Right hindlimb (tissue), 1 donor: ENCODE measurements at regions not wholly inside any gene's neighbourhood (a gene's known extent, or its start where the extent isn't known, plus 50 kb on each side); places are given as distances from the start of the nearest gene placed in this dataset.
"Not testable (repeated sequence)": the region's sequence is repeated elsewhere in the genome, so short reads cannot be mapped to it uniquely, and the experiment has no call there.

Experiments used
- DNase-seq: peaks from one replicate; pipeline ENCODE4 v3.0.0-alpha.2; 2018

DNA sequence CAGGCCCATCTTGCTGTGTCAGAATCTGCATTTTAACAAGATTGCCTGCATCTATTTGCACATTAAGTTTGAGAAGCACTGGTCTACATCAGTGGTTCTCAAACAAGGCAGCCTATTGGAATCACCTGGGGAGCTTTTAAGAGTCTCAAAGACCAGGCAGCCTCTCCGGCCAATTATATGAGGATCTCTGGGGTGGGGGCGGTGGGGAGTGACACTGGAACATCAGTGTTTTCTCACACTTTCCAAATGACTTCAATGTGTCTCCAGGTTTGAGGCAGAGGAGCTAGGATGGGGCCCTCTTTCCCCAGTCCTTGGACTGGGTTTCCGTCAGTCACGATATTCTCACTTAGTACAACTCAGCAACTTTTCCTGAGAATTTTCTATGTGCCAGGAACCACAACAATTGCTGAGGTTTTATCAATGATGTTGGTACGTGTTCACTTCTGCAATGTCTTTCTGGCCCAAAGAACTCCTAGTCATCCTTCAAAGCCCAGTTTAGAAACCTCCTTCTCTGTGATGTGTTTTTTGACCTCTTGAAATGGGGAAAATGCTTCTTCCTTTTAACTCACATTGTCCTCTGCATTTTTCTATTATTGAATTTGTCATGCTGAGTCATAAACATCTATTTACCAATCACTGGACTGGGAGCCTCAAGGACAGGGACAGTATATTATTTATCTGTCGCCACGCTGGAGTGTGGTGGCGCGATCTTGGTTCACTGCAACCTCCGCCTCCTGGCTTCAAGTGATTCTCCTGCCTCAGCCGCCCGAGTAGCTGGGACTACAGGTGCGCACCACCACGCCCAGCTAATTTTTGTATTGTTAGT lies 130.9 kb downstream of the MYCN start:
- DNase-seq, result no peak

DNA sequence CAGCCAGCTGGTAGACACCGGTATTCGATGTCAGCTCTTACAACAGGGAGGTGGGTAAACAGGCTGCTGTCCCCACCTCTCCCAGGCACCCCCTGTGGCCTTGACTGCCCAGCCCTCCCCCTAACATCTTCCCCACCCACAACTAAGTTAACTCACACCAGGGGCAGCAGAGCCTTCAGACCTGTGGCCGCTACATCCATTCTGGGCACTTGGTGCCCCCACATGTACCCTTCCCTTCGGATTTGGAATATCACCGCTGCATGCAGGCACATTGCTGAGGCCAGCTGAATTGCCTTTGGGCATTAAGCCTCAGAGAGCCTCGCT lies 130.3 kb downstream of the MYCN start:
- DNase-seq, result no peak

DNA sequence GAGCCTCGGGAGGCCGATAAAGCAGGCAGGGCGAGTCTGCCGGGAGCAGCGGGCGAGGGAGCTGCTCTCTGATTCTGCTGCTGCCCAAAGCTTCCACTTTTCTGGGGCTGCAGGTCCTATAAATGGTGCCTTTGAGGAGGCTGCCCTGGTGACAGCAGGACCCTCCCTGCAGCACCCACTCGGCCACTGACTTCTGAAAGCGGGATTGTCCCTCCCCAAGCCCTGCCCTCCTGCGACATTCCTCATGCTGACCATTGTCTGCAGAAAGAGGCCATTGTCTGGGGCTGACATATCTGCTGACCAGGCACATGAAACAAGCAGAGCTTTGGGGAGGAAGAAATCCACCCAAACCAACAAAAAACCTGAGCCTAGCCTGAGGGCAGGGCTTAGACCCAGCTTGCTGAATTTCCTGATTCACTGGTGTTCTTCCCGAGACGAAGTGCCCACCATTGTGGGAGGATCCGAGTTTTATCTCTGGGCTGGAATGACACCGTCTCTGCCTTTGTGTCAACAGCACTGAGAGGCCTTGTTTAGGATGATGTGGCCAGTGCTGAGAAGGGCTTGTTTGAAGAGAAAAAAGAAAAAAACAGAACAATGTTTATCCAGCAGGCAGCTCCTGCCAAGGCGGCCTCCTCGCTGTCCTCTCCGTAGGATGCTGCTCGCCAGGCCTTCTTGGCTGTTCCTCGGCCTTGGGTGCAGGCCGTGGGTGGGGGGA lies 129.7 kb downstream of the MYCN start:
- no peak for DNase-seq

DNA sequence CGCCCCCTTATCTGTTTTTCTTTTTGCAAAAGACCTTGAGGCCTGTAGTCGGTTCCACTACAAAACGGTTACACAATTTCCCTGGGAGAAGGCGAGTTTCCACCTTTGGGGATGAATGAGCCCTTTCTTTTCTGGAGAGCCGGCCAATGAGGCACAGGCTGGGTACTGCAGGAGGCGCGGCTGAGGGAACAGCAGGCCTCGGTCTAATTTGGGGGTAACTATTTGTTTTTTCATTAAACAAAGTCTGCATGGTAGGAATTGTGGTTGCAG lies 129.2 kb downstream of the MYCN start:
- DNase-seq, result no peak

DNA sequence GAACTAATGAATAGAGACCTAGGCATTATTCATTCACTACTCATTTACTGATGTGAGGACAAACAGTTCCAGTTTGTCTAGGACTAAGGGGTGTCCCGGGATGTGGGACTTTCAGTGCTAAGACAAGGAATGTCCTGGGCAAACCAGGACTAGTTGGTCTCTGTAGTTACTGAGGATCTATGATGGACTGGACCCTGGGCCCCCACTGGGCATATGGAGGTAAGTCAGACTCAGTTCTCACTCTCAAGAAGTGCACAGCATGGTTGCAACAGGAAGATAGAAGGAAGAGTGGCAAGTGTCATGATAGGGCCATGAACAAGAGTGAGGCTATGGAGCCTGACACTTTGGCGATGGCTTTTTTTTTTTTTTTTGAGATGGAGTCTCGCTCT lies 128.2 kb downstream of the MYCN start:
- no peak for DNase-seq

DNA sequence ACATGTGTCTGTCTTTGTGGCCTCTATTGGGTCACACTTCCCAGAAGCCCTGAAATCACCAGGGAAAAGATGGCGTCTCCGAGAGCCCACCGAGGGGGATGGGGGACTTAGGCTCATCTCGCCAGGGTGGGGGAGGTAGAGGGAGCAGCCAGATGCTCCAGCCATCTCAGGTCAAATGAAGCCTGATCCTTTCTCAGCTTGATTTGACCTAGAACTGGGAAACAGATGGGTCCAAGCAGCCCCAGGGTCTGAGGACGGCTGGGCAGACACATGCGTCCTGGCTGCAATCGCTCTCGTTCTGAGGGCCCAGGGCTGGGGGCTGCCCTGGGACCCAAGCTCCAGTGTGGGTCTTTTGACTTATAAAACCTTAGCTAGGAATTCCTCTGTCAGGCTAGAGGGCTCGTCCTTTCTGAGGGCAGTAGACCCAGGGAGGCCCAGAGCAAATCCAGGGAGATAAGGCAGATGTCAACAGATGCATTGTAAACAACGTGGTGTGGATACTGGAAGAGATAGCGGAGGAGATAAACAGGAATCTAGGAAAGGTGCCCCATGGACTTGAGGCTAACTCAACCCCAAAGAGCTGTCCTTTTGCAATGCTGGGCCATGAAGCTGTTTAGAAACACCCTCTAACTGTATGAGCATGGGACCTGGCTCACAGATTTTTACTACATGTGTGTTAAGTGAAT lies 127.7 kb downstream of the MYCN start:
- no peak for DNase-seq

DNA sequence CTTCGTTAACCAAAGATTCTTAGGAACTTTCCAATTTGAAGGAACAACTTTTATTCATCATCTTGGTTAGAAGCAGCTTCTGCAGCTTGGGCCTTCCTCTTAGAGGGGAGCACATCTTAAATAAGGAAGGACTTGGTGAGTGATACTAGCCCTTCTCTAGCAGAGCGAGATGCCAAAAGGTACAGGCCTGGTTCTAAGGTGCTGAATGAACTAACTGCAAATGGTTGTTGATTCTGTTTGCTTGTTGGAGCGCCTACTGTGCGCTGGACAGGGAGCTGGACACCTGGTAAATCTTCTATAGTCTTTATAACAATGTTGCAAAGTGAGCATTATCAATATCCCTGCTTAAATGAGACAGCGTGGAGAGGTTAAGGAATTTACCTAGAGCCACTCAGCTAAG lies 127.1 kb downstream of the MYCN start:
- DNase-seq, result no peak

DNA sequence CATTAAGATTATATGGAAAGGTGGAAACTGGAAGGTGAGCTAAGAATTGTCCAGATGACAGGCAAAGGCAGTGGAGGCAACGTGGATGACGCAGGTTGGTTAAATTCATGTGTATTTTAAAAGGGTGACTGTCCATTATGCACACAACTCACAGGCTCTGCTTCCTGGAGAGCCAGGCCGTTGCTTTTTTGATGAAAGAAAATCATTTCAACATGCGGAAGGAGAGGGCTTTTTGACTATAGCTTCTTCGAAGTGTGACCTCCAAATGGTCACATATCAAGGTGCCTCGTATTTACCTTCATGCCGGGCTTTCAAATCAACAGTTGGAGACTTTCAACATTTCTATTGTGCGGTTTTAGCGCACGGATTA lies 126.7 kb downstream of the MYCN start:
- DNase-seq, result no peak

DNA sequence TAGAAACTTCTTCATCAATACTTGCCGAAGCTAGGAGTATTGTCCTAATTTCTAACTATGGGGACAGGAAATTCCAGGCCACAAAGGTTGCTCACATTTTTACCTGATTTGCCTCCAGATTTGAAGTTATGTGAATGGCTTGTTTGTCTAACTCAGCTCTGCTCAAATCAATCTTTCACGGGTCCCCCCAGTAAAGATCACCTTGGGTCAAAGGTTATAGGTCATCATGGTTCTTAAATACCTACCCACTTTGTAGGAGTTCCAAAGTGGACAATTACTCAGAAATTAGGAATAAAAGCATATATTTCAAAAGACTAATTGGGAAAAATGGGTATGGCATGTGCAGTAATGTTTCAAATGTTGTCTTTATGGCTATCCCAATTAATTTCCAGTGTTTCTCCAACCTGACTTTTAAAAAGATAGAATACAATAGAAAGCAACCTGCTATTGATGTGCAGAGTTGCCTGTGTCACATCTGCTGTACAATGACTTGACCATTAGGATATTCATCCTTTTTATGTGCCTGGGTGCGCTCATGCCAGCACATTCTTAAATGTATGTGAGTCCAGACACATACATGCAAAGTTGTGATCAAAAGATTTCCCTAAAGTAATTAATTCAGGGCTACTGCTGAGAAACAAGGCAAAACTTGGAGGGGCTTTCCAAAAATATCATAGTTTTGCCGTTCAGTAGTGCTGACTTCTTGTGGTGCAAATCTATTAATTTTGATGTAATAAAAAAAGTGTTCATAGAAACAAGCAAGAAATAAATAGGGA lies 126.1 kb downstream of the MYCN start:
- DNase-seq, result no peak

DNA sequence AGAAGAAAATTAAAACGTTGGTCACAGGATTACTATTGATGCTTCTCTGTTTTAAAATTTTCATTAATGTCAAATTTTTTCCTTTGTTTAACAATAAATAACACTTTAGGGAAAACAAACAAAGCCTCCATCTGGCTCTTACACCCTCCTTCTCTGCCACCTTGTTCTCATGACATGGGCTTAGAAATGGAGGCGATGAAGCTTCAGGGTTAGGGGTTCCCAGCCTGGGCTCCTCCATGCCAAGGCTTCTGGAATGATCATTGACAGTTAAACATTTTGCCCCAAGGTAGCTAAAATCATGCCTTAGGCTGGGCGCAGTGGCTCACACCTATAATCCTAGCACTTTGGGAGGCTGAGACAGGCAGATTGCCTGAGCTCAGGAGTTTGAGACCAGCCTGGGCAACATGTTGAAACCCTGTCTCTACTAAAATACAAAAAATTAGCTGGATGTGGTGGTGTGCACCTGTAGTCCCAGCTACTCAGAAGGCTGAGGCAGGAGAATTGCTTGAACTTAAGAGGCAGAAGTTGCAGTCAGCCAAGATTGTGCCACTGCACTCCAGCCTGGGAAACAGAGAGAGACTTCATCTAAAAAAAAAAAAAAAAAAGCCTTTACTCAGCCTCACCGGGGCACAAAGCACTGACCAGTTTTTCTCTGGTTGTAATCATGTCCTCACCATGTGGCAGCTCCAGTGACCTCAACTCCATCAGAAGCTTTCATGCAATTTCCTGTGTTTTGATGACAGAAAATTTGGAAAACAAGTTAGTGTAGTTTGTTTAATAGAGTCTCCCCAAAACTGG lies 125.1 kb downstream of the MYCN start:
- DNase-seq, result not testable (repeated sequence)

DNA sequence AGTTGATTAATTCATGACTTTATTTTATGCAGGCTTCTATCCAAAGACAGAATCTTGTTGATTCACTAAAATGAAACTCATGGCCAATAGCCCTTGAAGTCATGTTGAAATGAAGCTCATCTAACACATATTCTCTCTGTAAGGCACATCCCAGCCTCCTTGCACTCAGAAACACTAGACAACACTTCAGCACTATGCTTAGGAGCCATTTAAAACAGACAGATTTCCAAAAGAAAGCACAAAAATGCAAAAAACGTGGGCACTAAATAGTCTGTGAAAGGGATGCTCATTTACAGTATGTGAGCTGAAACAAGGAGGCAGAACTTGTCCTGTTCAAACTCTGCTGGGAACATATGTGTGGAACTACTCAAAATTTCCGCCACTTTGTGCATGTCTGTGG lies 124.4 kb downstream of the MYCN start:
- no peak for DNase-seq

DNA sequence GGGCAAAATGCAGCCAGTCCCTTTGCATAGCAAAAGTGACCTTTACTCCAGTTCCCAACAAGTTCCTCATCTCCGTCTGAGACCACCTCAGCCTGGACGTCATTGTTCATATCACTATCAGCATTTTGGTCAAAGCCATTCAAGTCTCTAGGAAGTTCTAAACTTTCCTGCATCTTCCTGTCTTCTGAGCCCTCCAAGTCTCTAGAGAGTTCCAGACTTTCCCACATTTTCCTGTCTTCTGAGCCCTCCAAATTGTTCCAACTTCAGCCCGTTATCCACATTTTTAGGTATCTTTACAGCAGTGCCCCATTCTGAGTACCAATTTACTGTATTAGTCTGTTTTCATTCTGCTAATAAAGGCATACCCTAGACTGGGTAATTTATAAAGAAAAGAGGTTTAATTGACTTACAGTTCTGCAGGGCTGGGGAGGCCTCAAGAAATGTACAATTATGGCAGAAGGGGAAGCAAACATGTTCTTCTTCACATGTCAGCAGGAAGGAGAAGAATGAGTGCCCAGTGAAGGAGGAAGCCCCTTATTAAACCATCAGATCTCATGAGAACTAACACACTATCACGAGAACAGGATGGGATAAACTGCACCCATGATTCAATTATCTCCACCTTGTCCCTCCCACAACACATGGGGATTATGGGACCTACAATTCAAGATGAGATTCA lies 123.7 kb downstream of the MYCN start:
- no peak for DNase-seq

DNA sequence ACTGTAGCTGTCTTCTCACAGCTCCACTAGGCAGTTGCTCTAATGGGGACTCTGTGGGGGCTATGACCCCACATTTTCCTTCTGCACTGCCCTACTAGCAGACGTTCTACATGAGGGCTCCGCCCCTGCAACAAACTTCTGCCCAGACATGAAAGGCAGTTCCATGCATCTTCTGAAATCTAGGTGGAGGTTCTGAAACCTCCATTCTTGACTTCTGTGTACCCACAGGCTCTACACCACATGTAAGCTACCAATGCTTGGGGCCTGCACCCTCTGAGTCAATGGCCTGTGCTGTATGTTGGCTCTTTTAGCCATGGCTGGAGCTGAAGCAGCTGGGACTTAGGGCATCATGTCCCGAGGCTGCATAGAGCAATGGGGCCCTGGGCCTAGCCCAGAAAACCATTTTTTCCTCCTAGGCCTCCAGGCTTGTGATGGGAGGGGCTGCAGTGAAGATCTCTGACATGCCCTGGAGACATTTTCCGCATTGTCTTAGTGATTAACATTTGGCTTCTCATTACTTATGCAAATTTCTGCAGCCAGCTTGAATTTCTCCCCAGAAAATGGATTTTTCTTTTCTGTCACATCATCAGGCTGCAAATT lies 123.0 kb downstream of the MYCN start:
- DNase-seq, result no peak

DNA sequence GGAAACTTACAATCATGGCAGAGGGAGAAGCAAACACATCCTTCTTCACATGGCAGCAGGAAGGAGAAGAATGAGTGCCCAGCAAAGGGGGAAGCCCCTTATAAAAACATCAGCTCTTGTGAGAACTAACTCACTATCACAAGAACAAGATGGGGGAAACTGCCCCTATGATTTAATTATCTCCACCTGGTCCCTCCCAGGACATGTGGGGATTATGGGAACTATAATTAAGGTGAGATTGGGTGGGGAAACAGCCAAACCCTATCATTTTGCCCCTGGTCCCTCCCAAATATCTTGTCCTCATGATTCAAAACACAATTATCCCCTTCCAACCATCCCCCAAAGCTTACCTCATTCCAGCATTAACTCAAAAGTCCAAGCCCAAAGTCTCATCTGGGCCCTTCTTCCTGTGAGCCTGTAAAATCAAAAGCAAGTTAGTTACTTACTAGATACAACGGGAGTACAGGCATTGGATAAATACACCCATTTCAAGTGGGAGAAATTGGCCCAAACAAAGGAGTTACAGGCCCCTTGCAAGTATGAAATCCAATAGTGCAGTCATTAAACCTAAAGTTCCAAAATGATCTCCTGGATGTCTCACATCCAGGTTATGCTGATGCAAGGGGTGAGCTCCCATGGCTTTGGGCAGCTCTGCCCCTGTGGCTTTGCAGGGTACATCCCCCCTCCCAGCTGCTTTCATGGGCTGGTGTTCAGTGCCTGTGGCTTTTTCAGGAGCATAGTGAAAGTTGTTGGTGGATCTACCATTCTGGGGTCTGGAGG lies 122.3 kb downstream of the MYCN start:
- DNase-seq, result no peak

DNA sequence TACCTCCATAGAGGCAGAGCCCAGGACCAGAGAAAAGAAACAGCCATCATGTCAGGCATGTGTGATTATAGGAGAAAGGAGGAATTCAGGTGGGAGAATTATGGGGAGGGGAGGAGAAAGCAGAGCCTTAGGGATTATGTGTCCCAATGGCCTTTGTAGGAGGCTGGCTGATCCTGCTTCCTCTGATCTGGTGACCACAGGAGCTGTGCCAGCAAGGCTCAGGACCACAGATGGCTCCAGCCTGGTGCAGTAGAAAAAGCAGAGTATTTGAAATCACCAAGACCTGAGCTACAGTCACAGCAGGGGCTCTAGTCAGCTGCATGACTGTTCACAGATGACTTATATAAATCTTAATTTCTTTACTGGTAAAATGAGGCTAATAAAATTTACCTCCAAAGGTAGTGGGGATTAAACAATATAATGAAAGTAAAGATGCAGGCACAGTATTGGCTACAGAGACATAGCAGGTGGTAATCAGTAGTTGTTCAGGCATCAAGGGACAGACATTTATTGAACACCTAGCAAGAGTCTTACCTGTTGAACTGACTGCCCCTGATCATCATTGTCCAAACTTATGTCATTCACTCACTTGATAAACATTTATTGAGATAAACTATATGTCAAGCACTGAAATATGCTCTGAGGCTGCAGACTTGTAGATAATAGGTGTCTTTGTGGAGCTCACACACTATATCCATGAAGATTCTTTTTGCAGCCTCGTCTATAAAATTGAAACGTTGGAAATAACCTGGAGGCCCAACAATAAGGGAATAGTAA lies 121.3 kb downstream of the MYCN start:
- DNase-seq, result no peak

DNA sequence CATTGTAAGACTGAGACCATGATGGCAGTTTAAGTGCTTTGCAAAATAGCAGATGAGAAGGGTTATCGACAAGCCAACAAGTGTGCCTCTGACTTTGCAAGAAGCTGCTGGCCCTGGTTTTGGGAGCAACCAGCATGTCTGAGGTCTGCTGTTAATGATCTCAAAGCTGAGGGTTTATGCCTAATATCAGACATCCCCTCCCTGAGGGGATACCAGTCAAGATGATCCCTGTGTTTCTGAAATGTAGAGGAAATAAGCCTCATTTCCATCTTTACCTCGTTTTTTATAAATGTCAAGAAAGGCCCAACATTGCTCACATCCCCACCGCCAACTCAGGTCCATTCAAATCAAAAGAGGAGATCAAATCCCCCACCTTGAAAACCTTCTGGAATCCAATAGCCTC lies 120.6 kb downstream of the MYCN start:
- DNase-seq, result no peak

DNA sequence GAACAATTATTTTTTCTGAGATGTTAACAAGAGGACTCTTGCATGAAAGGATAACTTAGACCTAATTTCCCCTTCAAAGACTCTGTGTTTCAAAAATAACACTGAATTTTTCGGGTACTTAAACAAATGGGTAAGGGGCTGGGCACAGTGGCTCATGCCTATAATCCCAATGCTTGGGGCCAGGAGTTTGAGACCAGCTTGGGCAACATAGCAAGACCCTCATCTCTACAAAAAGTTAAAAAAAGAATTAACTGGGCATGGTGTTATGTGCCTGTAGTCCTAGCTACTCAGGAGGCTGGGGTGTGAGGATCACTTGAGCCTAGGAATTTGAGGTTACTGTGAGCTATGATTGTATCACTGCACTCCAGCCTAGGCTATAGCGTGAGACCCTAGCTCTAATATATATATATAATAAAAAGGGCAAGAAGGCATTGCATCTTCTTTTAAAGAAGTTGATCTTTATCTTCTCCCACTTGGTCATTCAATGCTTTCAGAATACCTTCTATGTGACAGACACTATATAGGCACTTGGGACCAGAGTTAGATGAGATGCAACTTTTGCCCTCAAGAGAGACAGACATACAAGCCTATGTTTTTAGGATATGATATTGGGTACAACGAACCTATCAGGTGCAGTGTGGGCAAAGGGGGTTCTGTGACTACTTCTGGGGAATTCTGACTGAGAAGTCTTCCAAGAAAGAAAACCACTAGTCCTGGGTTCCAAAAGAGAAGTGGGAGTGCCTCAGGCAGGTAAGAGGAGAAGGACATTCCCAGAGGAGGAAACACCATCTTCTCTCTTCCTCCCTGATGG lies 120.0 kb downstream of the MYCN start:
- DNase-seq, result no peak

DNA sequence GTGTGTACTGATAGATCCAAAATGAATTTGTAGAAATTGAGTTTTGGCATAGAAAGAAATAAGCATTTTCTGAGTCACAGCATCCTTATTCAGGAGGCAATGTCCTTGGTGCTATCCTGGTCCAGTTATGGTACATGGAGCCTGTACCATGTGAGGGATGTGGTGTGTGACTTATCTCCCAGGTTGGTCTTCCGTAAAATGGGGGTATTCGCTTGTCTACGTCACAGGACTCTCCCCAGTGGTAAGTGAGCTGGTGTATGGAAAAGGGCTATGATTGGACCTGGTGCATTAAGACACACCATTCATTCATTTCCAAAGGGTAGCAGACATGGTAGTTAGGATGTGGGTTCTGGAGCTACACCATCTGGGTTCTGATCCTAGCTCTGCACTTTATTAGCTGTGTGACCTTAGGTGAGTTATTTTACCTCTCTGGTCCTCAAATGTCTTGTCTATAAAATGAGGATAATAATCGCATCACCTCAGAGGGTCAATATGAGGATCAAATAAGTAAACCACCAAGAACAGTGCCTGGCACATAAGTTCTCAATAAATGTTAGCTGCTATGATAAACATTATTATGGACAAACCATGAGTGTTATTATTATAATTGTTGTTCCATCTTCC lies 119.2 kb downstream of the MYCN start:
- no peak for DNase-seq
